ENCODE measurements at regions not wholly inside any gene's neighbourhood (a gene's known extent, or its start where the extent isn't known, plus 50 kb on each side); places are given as distances from the start of the nearest gene placed in this dataset.

DNA sequence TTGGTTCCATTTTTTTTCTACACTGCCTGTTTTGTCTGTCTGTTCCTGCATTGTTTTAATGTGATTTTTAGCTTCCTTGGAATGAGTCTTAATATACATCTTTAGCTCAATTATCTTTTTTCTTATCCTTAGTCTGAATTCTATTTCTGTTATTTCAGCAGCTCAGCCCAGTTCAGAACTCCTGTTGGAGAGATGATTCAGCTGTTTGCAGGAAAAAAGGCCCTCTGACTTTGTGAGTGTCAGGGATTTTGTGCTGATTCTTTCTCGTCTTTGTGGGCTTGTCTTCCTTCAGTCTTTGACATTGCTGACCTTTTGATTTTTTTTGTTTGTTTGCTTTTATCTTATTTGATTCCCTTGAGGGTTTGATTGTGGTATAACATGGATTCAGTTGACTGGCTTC lies 343.2 kb upstream of the TRAM1L1 start:
- TF ChIP-seq EP300 (conservative IDR thresholded peaks at IDR 0.05; ENCODE audit: poor library complexity, severe bottlenecking) (no peak), SMC3 (conservative IDR thresholded peaks at IDR 0.05; ENCODE audit: poor library complexity) (no peak), MXI1 (conservative IDR thresholded peaks at IDR 0.05; ENCODE audit: poor library complexity, severe bottlenecking) (no peak), TAF1 (IDR thresholded peaks at IDR 0.05; ENCODE audit: low read depth) (no peak), REST (IDR thresholded peaks at IDR 0.05; ENCODE audit: borderline replicate concordance) (no peak), CTCF (IDR thresholded peaks at IDR 0.05; ENCODE audit: poor library complexity, severe bottlenecking) (no peak), EZH2 (IDR thresholded peaks at IDR 0.05; ENCODE audit: borderline replicate concordance, insufficient read depth, low read length, poor library complexity, severe bottlenecking) (no peak), RAD21 (conservative IDR thresholded peaks at IDR 0.05) (no peak), POLR2AphosphoS5 (IDR thresholded peaks at IDR 0.05) (no peak)
- Histone ChIP-seq H3K9me3 (ENCODE audit: low read length) (no peaks in the 10 kb centered on the region), H3K36me3 (ENCODE audit: insufficient read depth, low read length) (no peaks in the 10 kb centered on the region), H3K9ac (ENCODE audit: low read length) (no peak overlapping the region), H3K27ac (ENCODE audit: low read length) (no peak overlapping the region), H3K9me2 (ENCODE audit: insufficient read depth, low read length) (no peaks in the 10 kb centered on the region), H3K4me3 (ENCODE audit: low read length) (no peak overlapping the region), H3K27me3 (ENCODE audit: insufficient read depth, low read depth, low read length) (no peaks in the 10 kb centered on the region), H4K20me1 (ENCODE audit: insufficient read depth) (no peaks in the 10 kb centered on the region), H3K79me2 (replicated peaks; ENCODE audit: insufficient read depth, low read length) (no peaks in the 10 kb centered on the region), H3F3A (ENCODE audit: insufficient read depth, low read length, poor library complexity, severe bottlenecking) (no peaks in the 10 kb centered on the region), H3K4me2 (ENCODE audit: low read length) (no peak overlapping the region), H2AFZ (ENCODE audit: low read depth, low read length) (no peak overlapping the region)

GRCh38 chr4:117429061-117429460 lies 343.7 kb upstream of the TRAM1L1 start:
- no peaks in the 10 kb centered on the region for H3K9me3 ChIP-seq (ENCODE audit: low read length)
- H3F3A ChIP-seq (ENCODE audit: insufficient read depth, low read length, poor library complexity, severe bottlenecking), result no peaks in the 10 kb centered on the region
- no peak overlapping the region for H2AFZ ChIP-seq (ENCODE audit: low read depth, low read length)
- TF ChIP-seq REST (IDR thresholded peaks at IDR 0.05; ENCODE audit: borderline replicate concordance), result no peak
- TF ChIP-seq EP300 (conservative IDR thresholded peaks at IDR 0.05; ENCODE audit: poor library complexity, severe bottlenecking), result no peak
- TF ChIP-seq TAF1 (IDR thresholded peaks at IDR 0.05; ENCODE audit: low read depth), result no peak
- no peak for TF ChIP-seq CTCF (IDR thresholded peaks at IDR 0.05; ENCODE audit: poor library complexity, severe bottlenecking)
- TF ChIP-seq EZH2 (IDR thresholded peaks at IDR 0.05; ENCODE audit: borderline replicate concordance, insufficient read depth, low read length, poor library complexity, severe bottlenecking), result no peak
- TF ChIP-seq POLR2AphosphoS5 (IDR thresholded peaks at IDR 0.05), result no peak
- no peaks in the 10 kb centered on the region for H3K79me2 ChIP-seq (replicated peaks; ENCODE audit: insufficient read depth, low read length)
- no peaks in the 10 kb centered on the region for H3K36me3 ChIP-seq (ENCODE audit: insufficient read depth, low read length)
- H3K4me3 ChIP-seq (ENCODE audit: low read length), result no peak overlapping the region
- no peak overlapping the region for H3K9ac ChIP-seq (ENCODE audit: low read length)
- H3K27ac ChIP-seq (ENCODE audit: low read length), result no peak overlapping the region
- no peaks in the 10 kb centered on the region for H4K20me1 ChIP-seq (ENCODE audit: insufficient read depth)
- no peaks in the 10 kb centered on the region for H3K27me3 ChIP-seq (ENCODE audit: insufficient read depth, low read depth, low read length)
- no peak overlapping the region for H3K4me2 ChIP-seq (ENCODE audit: low read length)
- H3K9me2 ChIP-seq (ENCODE audit: insufficient read depth, low read length), result no peaks in the 10 kb centered on the region
